ACC112 (cell line): ENCODE measurements at regions not wholly inside any gene's neighbourhood (a gene's known extent, or its start where the extent isn't known, plus 50 kb on each side); places are given as distances from the start of the nearest gene placed in this dataset.
"Not testable (repeated sequence)": the region's sequence is repeated elsewhere in the genome, so short reads cannot be mapped to it uniquely, and the experiment has no call there.

Experiments
- H2AFZ ChIP-seq: fragments of 200-600 bp; sonication (generic); one replicate; pipeline ENCODE4 v1.6.0; 2017; ENCODE audit warnings: antibody characterized with exemption, low read length; ENCODE audit not compliant: unreplicated experiment
- H3K27ac ChIP-seq: fragments of 200-600 bp; sonication (generic); 2 replicates; pipeline ENCODE4 v1.5.1; 2014; ENCODE audit warnings: low read depth, mild to moderate bottlenecking, antibody characterized with exemption, low read length, moderate library complexity
- H3K27me3 ChIP-seq: fragments of 200-600 bp; sonication (generic); 2 replicates; pipeline ENCODE4 v1.6.1; 2014; ENCODE audit warnings: mild to moderate bottlenecking, antibody characterized with exemption, low read length, moderate library complexity, mixed read lengths; ENCODE audit not compliant: insufficient read depth
- H3K36me3 ChIP-seq: fragments of 200-600 bp; sonication (generic); 2 replicates; pipeline ENCODE4 v1.6.1; 2016; ENCODE audit warnings: mild to moderate bottlenecking, antibody characterized with exemption, low read length, moderate library complexity, mixed read lengths; ENCODE audit not compliant: insufficient read depth
- H3K4me1 ChIP-seq: fragments of 200-600 bp; sonication (generic); one replicate; pipeline ENCODE4 v1.6.1; 2016; ENCODE audit warnings: low read length, mixed read lengths; ENCODE audit not compliant: insufficient read depth, unreplicated experiment, control insufficient read depth
- H3K4me3 ChIP-seq: fragments of 200-600 bp; sonication (generic); 2 replicates; pipeline ENCODE4 v1.5.1; 2014; ENCODE audit warnings: mild to moderate bottlenecking, low read depth, low read length
- H3K79me2 ChIP-seq: fragments of 200-600 bp; sonication (generic); one replicate; pipeline ENCODE4 v1.6.0; 2016; ENCODE audit warnings: low read length; ENCODE audit not compliant: control insufficient read depth, unreplicated experiment, insufficient read depth

DNA sequence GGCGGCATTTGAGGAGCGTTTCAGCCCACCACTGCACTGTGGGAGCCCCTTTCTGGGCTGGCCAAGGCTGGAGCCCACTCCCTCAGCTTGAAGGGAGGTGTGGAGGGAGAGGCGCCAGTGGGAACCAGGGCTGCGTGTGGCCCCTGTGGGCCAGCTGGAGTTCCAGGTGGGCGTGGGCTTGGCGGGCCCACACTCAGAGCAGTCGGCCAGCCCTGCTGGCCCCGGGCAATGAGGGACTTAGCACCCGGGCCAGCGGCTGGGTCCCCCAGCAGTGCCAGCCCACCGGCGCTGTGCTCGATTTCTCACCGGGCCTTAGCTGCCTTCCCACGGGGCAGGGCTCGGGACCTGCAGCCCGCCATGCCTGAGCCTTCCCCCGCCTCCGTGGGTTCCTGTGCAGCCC lies 463.8 kb upstream of the SPANXN1 start:
- H3K27me3 ChIP-seq, H3K36me3 ChIP-seq, H3K4me3 ChIP-seq, H3K79me2 ChIP-seq, H3K27ac ChIP-seq, H2AFZ ChIP-seq, H3K4me1 ChIP-seq: not testable (repeated sequence)

DNA sequence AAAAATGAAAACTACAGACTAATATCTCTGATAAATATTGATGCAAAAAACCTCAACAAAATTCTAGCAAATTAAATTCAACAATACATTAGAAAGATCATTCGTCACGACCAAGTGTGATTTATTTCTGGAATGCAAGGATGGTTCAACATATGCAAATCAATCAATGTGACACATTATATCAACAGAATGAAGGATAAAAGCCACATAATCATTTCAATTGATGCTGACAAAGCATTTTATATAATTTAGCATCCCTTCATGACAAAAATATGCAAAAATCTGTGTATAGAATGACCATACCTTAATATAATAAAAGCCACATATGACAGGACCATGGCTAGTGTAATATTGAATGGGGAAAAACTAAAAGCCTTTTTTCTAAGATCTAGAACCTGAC lies 457.2 kb upstream of the SPANXN1 start:
- Histone ChIP-seq H3K27ac (no peak overlapping the region), H3K4me1 (no peaks in the 10 kb centered on the region), H3K79me2 (no peaks in the 10 kb centered on the region), H3K36me3 (no peaks in the 10 kb centered on the region), H2AFZ (no peak overlapping the region), H3K4me3 (no peak overlapping the region), H3K27me3 (no peaks in the 10 kb centered on the region)

DNA sequence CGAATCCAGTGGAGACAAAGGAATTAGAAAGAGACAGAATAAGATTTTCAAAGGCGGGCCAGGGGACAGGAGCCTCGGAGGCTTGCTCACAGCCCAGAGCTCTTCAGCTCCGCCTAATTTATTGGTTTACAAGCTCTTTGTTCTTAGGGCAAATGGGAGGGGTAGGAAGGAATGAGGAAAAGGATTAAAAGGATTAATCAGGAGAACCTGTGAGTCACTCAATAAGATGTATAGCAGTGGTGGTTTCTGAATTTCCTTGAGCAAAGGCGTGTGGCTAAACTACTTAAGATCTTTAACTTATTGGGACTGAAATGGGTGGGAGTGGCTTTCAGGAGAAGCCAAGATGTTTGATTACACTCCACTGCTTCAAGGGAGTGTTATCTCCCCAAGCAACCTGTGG lies 456.0 kb upstream of the SPANXN1 start:
- no peaks in the 10 kb centered on the region for H3K36me3 ChIP-seq
- no peaks in the 10 kb centered on the region for H3K79me2 ChIP-seq
- H2AFZ ChIP-seq = no peak overlapping the region
- no peaks in the 10 kb centered on the region for H3K27me3 ChIP-seq
- H3K27ac ChIP-seq = no peak overlapping the region
- H3K4me3 ChIP-seq = no peak overlapping the region
- H3K4me1 ChIP-seq = no peaks in the 10 kb centered on the region

DNA sequence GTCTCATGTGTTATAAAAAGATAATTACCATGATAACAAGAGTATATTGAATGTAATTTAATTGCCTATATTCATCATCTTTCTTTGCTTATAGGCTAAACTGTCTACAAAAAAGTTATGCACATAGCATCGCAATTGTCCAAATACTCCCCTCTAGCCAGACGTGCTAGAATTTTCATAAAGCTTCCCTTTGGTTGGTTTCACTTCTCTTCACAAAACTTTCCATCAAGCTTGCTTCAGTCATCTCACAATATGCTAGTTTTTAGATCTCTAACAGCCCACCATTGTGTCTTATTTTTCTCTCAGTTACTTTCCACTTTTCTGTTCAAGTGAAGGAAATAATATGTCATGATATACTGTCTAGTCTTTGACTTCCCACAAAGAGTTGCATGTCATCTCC lies 448.3 kb upstream of the SPANXN1 start:
- H3K27ac ChIP-seq = no peak overlapping the region
- no peaks in the 10 kb centered on the region for H3K79me2 ChIP-seq
- no peaks in the 10 kb centered on the region for H3K4me1 ChIP-seq
- H3K36me3 ChIP-seq = no peaks in the 10 kb centered on the region
- no peaks in the 10 kb centered on the region for H3K27me3 ChIP-seq
- H2AFZ ChIP-seq = no peak overlapping the region
- no peak overlapping the region for H3K4me3 ChIP-seq

DNA sequence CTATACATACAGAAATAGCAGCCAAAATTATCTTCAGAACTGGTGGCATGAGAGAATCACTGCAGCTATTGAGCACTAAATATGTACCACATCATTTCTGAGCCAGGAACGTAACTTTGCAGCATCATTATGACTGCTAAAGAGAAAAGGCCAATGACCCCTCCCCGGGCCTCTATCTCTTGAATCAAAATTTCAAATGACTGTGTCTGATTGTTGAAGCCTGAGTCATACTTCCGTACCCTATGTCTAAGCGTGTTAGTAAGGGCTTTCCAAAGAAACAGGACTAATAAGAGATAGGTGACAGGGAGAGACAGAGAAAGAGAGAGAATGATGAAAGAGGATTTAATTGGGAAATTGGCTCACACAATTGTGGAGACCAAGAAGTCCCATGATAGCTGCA lies 445.5 kb upstream of the SPANXN1 start:
- no peaks in the 10 kb centered on the region for H3K27me3 ChIP-seq
- no peak overlapping the region for H2AFZ ChIP-seq
- H3K27ac ChIP-seq = no peak overlapping the region
- no peaks in the 10 kb centered on the region for H3K4me1 ChIP-seq
- H3K36me3 ChIP-seq = no peaks in the 10 kb centered on the region
- no peaks in the 10 kb centered on the region for H3K79me2 ChIP-seq
- no peak overlapping the region for H3K4me3 ChIP-seq

DNA sequence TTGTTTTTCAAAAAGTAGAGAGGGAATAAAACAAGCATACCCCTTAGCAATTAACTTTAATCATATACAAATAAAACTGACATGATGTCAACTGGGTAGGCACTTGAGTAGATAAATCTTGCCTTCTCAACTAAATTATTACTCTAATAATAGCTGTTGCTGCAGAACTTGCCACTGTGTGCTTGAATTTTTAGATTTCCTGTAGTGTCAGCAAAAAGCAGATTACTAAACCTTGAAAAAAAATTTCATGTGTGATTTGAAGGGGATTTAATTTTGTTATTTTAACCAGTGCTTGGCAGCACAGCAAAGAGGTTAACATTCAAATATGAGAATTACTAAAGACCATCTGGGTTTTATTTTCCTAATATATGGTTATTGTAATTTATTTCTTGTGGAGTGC lies 438.3 kb upstream of the SPANXN1 start:
- Histone ChIP-seq H2AFZ (no peak overlapping the region), H3K4me3 (no peak overlapping the region), H3K27ac (no peak overlapping the region), H3K79me2 (no peaks in the 10 kb centered on the region), H3K4me1 (no peaks in the 10 kb centered on the region), H3K27me3 (no peaks in the 10 kb centered on the region), H3K36me3 (no peaks in the 10 kb centered on the region)

DNA sequence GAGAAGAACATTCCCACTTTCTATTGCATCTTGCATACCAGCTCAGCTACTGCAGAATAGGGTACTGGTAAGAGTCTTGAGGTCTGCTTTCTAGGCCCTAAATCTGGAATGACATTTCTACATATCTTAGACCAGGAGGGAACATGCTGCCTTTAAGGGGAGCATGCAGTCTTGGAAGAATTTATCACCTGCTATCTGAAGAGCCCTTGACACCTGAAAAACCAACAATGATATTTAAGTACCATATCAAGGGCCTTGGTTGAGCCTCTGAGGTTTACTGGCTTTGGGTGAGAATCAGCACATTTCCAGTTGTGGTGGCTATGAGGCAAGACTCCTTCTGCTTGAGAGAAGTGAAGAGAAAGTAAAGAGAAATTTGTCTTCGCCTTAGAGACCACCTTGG lies 436.8 kb upstream of the SPANXN1 start:
- no peak overlapping the region for H3K27ac ChIP-seq

DNA sequence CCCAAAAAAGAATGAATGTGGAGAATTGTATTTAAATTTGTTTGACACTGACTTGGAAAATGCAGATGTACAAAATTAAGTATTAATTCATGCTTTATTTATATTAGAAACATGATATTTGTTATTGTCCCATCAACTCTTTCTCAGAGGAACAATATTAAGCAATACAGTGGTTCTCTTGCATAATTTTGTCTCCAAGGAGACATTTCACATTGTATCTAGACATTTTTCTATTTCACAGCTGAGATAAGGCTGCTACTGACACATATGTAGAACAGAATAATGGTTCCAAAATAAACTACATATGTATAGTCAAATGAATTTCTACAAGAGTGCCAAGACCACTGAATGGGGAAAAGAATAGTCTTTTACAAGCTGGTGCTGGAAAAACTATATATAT lies 427.9 kb upstream of the SPANXN1 start:
- H3K27ac ChIP-seq = peak overlapping the region; percentile 57
- H3K4me3 ChIP-seq = no peak overlapping the region
- H3K79me2 ChIP-seq = no peaks in the 10 kb centered on the region
- H3K36me3 ChIP-seq = no peaks in the 10 kb centered on the region
- H2AFZ ChIP-seq = no peak overlapping the region
- no peaks in the 10 kb centered on the region for H3K27me3 ChIP-seq
- no peaks in the 10 kb centered on the region for H3K4me1 ChIP-seq

More for the DNA sequence above, 436.8 kb upstream of the SPANXN1 start:
- Histone ChIP-seq H2AFZ (no peak overlapping the region), H3K27me3 (no peaks in the 10 kb centered on the region), H3K36me3 (no peaks in the 10 kb centered on the region), H3K4me3 (no peak overlapping the region), H3K4me1 (no peaks in the 10 kb centered on the region), H3K79me2 (no peaks in the 10 kb centered on the region)

DNA sequence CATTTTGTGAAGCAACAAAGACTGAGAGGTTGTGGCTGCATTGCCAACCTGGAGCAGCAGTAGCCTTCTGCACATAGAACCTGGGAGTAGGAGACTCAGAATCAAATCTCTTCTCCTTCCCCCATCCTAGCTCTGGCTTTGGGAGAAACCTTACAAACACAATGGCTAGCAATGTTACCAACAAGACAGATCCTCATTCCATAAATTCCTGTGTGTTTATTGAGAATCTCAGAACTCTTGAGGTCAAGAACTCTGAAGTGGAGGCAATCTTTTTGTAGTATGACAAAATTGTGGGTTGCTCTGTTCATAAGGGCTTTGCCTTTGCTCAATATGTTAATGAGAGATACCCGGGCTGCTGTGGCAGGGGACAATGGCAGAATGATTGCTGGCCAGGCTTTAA lies 406.7 kb upstream of the SPANXN1 start:
- no peaks in the 10 kb centered on the region for H3K79me2 ChIP-seq
- H3K4me1 ChIP-seq = no peaks in the 10 kb centered on the region
- H3K4me3 ChIP-seq = no peak overlapping the region
- no peak overlapping the region for H3K27ac ChIP-seq
- H2AFZ ChIP-seq = no peak overlapping the region
- no peaks in the 10 kb centered on the region for H3K36me3 ChIP-seq
- H3K27me3 ChIP-seq = no peaks in the 10 kb centered on the region

DNA sequence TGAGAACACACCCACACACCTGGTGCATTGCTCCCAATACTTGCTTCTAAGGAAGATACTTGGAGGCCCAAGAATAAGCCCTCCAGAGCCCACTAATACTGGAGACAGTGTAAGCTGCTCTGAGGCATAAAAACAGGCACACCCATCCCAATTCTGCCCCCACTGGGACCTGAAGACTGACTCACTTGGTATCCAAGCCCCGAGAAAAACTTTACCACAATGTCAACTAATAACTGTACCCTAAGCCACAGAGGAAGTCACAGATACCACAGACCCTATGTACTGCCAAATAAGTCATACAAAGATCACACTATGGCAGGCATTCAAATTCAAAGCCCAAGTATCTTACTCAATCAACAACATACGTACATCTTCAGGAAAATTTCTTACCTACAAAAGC lies 398.2 kb upstream of the SPANXN1 start:
- no peak overlapping the region for H3K4me3 ChIP-seq
- no peaks in the 10 kb centered on the region for H3K79me2 ChIP-seq
- no peaks in the 10 kb centered on the region for H3K27me3 ChIP-seq
- H2AFZ ChIP-seq = no peak overlapping the region
- H3K27ac ChIP-seq = no peak overlapping the region
- no peaks in the 10 kb centered on the region for H3K36me3 ChIP-seq
- H3K4me1 ChIP-seq = no peaks in the 10 kb centered on the region

DNA sequence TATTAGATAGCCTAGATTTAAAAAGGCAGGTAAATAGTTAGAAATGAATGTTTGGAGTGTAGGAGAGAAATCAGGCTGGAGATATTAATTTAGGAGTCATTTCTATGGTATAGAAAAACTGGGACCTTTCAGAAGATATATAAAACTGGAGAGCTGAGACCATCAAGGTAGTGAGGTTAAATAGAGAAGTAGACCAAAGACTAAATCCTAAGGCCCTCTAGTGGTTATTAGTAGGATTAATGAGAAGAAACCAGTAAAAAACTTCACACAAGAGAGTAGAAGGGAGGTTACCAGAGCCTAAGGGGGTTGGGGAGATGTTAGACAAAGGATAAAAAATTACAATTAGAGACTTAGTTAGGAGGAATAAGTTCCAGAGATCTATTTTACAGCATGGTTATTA lies 351.0 kb upstream of the SPANXN1 start:
- no peak overlapping the region for H3K27ac ChIP-seq
- H3K36me3 ChIP-seq = no peaks in the 10 kb centered on the region
- H3K4me1 ChIP-seq = no peaks in the 10 kb centered on the region
- no peaks in the 10 kb centered on the region for H3K27me3 ChIP-seq
- H3K4me3 ChIP-seq = no peak overlapping the region
- H3K79me2 ChIP-seq = no peaks in the 10 kb centered on the region
- no peak overlapping the region for H2AFZ ChIP-seq

DNA sequence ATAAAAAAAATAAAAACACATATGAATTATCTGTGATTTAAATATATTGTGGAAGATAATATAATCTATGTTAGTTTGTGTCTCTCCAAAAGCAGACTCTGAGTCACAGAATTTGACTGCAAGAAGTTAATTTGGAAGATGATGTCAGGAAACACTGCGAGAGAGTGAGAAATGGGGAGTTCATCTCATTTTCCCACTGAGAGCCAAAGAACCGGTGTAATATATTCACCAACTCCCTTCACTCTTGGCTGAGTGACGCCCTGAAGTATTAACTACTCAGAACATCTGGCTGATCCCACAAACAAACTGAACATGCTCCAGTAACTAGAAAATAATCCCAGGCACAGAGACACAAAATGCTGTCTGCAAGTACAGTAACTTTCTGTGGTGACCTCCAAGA lies 345.8 kb upstream of the SPANXN1 start:
- no peaks in the 10 kb centered on the region for H3K4me1 ChIP-seq
- no peaks in the 10 kb centered on the region for H3K36me3 ChIP-seq
- no peak overlapping the region for H3K4me3 ChIP-seq
- H2AFZ ChIP-seq = no peak overlapping the region
- no peak overlapping the region for H3K27ac ChIP-seq
- no peaks in the 10 kb centered on the region for H3K27me3 ChIP-seq
- H3K79me2 ChIP-seq = no peaks in the 10 kb centered on the region
